ENCODE measurements at regions not wholly inside any gene's neighbourhood (a gene's known extent, or its start where the extent isn't known, plus 50 kb on each side); places are given as distances from the start of the nearest gene placed in this dataset.

- Mint-ChIP-seq H3K9me3 (peaks cover 0 to 22% (median 11%) of the 10 kb centered on the region in 7 donors), H3K4me3 (no peak overlapping the region), H3K27me3 (ENCODE audit: low read depth in 3 of 3) (peaks cover 1 to 6% (median 5%) of the 10 kb centered on the region in 3 donors), H3K4me1 (peaks cover 13% of the 10 kb centered on the region), H3K36me3 (peaks cover 0 to 3% of the 10 kb centered on the region in 2 donors), H3K27ac (no peak overlapping the region)
- intact Hi-C loops (cut with micrococcal nuclease): no loop called here
- TF ChIP-seq, protein P1, sequence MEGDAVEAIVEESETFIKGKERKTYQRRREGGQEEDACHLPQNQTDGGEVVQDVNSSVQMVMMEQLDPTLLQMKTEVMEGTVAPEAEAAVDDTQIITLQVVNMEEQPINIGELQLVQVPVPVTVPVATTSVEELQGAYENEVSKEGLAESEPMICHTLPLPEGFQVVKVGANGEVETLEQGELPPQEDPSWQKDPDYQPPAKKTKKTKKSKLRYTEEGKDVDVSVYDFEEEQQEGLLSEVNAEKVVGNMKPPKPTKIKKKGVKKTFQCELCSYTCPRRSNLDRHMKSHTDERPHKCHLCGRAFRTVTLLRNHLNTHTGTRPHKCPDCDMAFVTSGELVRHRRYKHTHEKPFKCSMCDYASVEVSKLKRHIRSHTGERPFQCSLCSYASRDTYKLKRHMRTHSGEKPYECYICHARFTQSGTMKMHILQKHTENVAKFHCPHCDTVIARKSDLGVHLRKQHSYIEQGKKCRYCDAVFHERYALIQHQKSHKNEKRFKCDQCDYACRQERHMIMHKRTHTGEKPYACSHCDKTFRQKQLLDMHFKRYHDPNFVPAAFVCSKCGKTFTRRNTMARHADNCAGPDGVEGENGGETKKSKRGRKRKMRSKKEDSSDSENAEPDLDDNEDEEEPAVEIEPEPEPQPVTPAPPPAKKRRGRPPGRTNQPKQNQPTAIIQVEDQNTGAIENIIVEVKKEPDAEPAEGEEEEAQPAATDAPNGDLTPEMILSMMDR (IDR thresholded peaks at IDR 0.05): no peak
- 92% methylated on average over 2 of the region's 7 CpGs for WGBS (ENCODE audit: insufficient coverage)
- peaks cover 0 to 8% of the 10 kb centered on the region in 2 donors for H3K9me3 ChIP-seq (replicated peaks in 1 of 2; ENCODE audit: control insufficient read depth in 1 of 2, insufficient read depth in 1 of 2, low read length in 2 of 2)
- no peak overlapping the region for H3K4me2 ChIP-seq (replicated peaks; ENCODE audit: extremely low read depth, low read length, poor library complexity, severe bottlenecking)
- H3K79me2 ChIP-seq (ENCODE audit: insufficient read depth, low read length): no peaks in the 10 kb centered on the region
- H3K9ac ChIP-seq (ENCODE audit: insufficient read depth, low read length, poor library complexity, severe bottlenecking): no peak overlapping the region
- no peak overlapping the region for H3K4me3 ChIP-seq (replicated peaks in 1 of 3; ENCODE audit: low read depth in 2 of 3, low read length in 3 of 3)
- no peaks in the 10 kb centered on the region for H3K27me3 ChIP-seq (ENCODE audit: control insufficient read depth in 2 of 2, insufficient read depth in 2 of 2, low read length in 2 of 2)
- H3K4me1 ChIP-seq (ENCODE audit: control insufficient read depth in 1 of 2, insufficient read depth in 2 of 2, low read length in 2 of 2): peaks cover 14 to 20% of the 10 kb centered on the region in 2 donors
- no peak overlapping the region for H2AFZ ChIP-seq (ENCODE audit: insufficient read depth, low read depth, low read length, poor library complexity, severe bottlenecking)
- DNase-seq: no peak
- H3K36me3 ChIP-seq (replicated peaks in 1 of 2; ENCODE audit: control insufficient read depth in 1 of 2, insufficient read depth in 2 of 2, low read length in 2 of 2): no peaks in the 10 kb centered on the region
- H4K20me1 ChIP-seq (ENCODE audit: insufficient read depth, low read length): no peaks in the 10 kb centered on the region
- H3K27ac ChIP-seq (ENCODE audit: low read depth in 1 of 2, low read length in 2 of 2): no peak overlapping the region
These were observed 84.6 kb upstream of the RFX8 start for GRCh38 chr2:101559551-101559950.

DNA sequence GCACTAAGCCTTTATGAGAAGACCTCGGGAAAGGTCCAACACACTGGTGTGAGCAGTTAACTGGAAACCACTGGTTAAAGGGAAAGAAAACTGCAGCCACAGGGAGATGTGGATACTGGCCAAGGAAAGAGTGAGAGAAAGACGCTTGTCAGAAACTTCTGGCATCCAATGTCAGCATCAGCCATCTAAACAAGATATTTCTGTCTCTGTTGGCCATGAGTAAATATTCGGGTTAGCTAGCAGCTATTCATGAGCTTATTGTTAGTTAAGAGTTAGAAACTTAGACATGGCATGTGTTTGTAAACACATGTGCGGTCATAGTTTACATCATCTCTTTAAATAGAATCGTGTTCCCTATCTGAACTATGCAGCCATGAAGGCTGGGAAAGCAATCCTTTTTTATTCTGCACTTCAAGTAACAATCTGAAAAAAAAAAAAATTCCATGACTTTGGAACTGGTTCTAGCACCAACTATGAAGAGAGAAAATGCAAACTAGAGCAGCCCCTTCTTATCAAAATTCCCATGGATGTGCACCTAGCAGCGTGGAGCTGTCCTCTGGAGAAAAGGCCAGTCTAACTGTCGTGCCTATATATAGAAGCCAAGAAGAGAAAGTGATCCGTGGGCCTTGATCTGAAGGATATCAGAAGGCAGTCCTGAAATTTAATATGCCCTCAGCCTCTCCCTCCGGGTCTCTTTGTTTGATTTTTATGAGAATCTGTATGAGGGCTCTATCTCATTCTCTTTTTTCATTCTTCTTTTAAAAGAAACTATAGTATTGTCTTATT is 84.0 kb upstream of the RFX8 start:
- no peak overlapping the region for H3K27ac Mint-ChIP-seq
- H3K4me2 ChIP-seq (replicated peaks; ENCODE audit: extremely low read depth, low read length, poor library complexity, severe bottlenecking): no peak overlapping the region
- no peaks in the 10 kb centered on the region for H3K79me2 ChIP-seq (ENCODE audit: insufficient read depth, low read length)
- no peaks in the 10 kb centered on the region for H3K36me3 ChIP-seq (replicated peaks in 1 of 2; ENCODE audit: control insufficient read depth in 1 of 2, insufficient read depth in 2 of 2, low read length in 2 of 2)
- H3K4me1 Mint-ChIP-seq: peaks cover 13% of the 10 kb centered on the region
- no peak overlapping the region for H3K4me3 Mint-ChIP-seq
- no peak overlapping the region for H3K4me3 ChIP-seq (replicated peaks in 1 of 3; ENCODE audit: low read depth in 2 of 3, low read length in 3 of 3)
- H4K20me1 ChIP-seq (ENCODE audit: insufficient read depth, low read length): no peaks in the 10 kb centered on the region
- H3K4me1 ChIP-seq (ENCODE audit: control insufficient read depth in 1 of 2, insufficient read depth in 2 of 2, low read length in 2 of 2): peaks cover 14 to 20% of the 10 kb centered on the region in 2 donors
- H3K36me3 Mint-ChIP-seq: peaks cover 0 to 3% of the 10 kb centered on the region in 2 donors
- H3K9me3 Mint-ChIP-seq: peaks cover 0 to 22% (median 11%) of the 10 kb centered on the region in 7 donors
- no peak overlapping the region for H3K27ac ChIP-seq (ENCODE audit: low read depth in 1 of 2, low read length in 2 of 2)
- intact Hi-C loops (cut with micrococcal nuclease): no loop called here
- peaks cover 3 to 6% (median 5%) of the 10 kb centered on the region in 3 donors for H3K27me3 Mint-ChIP-seq (ENCODE audit: low read depth in 3 of 3)
- no peaks in the 10 kb centered on the region for H3K27me3 ChIP-seq (ENCODE audit: control insufficient read depth in 2 of 2, insufficient read depth in 2 of 2, low read length in 2 of 2)
- DNase-seq: no peak
- 100% methylated on average over 2 of the region's 9 CpGs for WGBS (ENCODE audit: insufficient coverage)
- no peak overlapping the region for H2AFZ ChIP-seq (ENCODE audit: insufficient read depth, low read depth, low read length, poor library complexity, severe bottlenecking)
- no peak overlapping the region for H3K9ac ChIP-seq (ENCODE audit: insufficient read depth, low read length, poor library complexity, severe bottlenecking)
- TF ChIP-seq, protein P1 (IDR thresholded peaks at IDR 0.05): no peak
- peaks cover 0 to 8% of the 10 kb centered on the region in 2 donors for H3K9me3 ChIP-seq (replicated peaks in 1 of 2; ENCODE audit: control insufficient read depth in 1 of 2, insufficient read depth in 1 of 2, low read length in 2 of 2)
